ENCODE measurements at regions not wholly inside any gene's neighbourhood (a gene's known extent, or its start where the extent isn't known, plus 50 kb on each side); places are given as distances from the start of the nearest gene placed in this dataset.

- TF ChIP-seq CTCF (conservative IDR thresholded peaks at IDR 0.05 in 1 of 2, IDR thresholded peaks at IDR 0.05 in 1 of 2; ENCODE audit: low read depth in 1 of 2, low read length in 2 of 2), result no peak
- no peak for TF ChIP-seq EZH2 (IDR thresholded peaks at IDR 0.05; ENCODE audit: low read length, missing control alignments)
Measured at GRCh38 chr6:25169553-25169952, 109.6 kb upstream of the CARMIL1 start.

Measured in fibroblast of lung (primary cell).